BE2C (cell line): ENCODE measurements at regions not wholly inside any gene's neighbourhood (a gene's known extent, or its start where the extent isn't known, plus 50 kb on each side); places are given as distances from the start of the nearest gene placed in this dataset.

Source experiments
- DNase-seq: peaks from one replicate; pipeline ENCODE4 v3.0.0-alpha.2; 2020
- H3K27me3 ChIP-seq: fragments of 250-450 bp; sonication (Bioruptor Pico); 2 replicates; pipeline ENCODE4 v1.5.1; 2020; ENCODE audit warnings: mild to moderate bottlenecking
- H3K36me3 ChIP-seq: fragments of 250-450 bp; sonication (Bioruptor Pico); 2 replicates; pipeline ENCODE4 v1.5.1; 2020; ENCODE audit warnings: mild to moderate bottlenecking
- H3K4me1 ChIP-seq: fragments of 250-450 bp; sonication (Bioruptor Pico); 2 replicates; pipeline ENCODE4 v1.5.1; 2020
- H3K4me3 ChIP-seq: 2 replicates; pipeline ENCODE4 v1.5.1; 2011; ENCODE audit warnings: low read depth, low read length
- H3K9me3 ChIP-seq: fragments of 250-450 bp; sonication (Bioruptor Pico); 2 replicates; pipeline ENCODE4 v1.5.1; 2020
- TF ChIP-seq, protein P1 (sequence below): IDR thresholded peaks from 2 replicates; pipeline ENCODE4 v1.5.1; 2012; ENCODE audit warnings: mild to moderate bottlenecking, low read depth, low read length

GRCh38 chr10:65581426-65582026 is 1344.3 kb upstream of the LRRTM3 start:
- no peak overlapping the region for H3K4me3 ChIP-seq
- DNase-seq, result no peak
- H3K27me3 ChIP-seq, result no peaks in the 10 kb centered on the region
- TF ChIP-seq, protein P1, sequence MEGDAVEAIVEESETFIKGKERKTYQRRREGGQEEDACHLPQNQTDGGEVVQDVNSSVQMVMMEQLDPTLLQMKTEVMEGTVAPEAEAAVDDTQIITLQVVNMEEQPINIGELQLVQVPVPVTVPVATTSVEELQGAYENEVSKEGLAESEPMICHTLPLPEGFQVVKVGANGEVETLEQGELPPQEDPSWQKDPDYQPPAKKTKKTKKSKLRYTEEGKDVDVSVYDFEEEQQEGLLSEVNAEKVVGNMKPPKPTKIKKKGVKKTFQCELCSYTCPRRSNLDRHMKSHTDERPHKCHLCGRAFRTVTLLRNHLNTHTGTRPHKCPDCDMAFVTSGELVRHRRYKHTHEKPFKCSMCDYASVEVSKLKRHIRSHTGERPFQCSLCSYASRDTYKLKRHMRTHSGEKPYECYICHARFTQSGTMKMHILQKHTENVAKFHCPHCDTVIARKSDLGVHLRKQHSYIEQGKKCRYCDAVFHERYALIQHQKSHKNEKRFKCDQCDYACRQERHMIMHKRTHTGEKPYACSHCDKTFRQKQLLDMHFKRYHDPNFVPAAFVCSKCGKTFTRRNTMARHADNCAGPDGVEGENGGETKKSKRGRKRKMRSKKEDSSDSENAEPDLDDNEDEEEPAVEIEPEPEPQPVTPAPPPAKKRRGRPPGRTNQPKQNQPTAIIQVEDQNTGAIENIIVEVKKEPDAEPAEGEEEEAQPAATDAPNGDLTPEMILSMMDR, result no peak
- H3K36me3 ChIP-seq, result no peaks in the 10 kb centered on the region
- no peaks in the 10 kb centered on the region for H3K4me1 ChIP-seq
- no peaks in the 10 kb centered on the region for H3K9me3 ChIP-seq

DNA sequence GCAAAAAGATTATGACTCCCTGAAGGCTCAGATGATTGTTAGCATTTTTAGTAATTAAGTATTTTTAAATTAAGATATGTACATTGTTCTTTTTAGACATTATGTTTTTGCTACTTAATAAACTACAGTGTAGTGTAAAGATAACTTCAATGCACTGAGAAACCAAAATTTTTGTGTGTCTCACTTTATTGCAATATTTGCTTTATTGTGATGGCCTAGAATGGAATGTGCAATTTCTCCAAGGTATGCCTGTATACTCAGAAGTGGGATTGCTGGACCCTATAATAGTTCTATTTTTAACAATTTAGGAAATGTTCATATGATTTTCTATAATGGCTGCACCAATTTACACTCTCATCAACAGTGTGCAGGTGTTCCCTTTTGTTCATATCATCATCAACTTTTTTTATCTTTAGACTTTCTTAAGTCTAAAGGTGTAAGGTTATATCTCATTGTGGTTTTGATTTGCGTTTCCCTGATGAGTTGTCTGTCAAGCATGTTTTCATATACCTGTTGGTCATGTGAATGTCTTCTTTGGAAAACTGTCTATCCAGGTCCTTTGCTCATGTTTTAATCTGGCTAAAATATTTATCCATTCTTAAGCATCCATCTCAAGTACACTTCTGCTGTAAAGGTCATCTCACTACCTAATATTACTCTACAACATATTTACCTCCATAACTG is 1323.5 kb upstream of the LRRTM3 start:
- Histone ChIP-seq H3K36me3 (no peaks in the 10 kb centered on the region), H3K27me3 (no peaks in the 10 kb centered on the region), H3K4me1 (no peaks in the 10 kb centered on the region), H3K9me3 (no peaks in the 10 kb centered on the region), H3K4me3 (no peak overlapping the region)
- TF ChIP-seq, protein P1, result no peak
- no peak for DNase-seq

DNA sequence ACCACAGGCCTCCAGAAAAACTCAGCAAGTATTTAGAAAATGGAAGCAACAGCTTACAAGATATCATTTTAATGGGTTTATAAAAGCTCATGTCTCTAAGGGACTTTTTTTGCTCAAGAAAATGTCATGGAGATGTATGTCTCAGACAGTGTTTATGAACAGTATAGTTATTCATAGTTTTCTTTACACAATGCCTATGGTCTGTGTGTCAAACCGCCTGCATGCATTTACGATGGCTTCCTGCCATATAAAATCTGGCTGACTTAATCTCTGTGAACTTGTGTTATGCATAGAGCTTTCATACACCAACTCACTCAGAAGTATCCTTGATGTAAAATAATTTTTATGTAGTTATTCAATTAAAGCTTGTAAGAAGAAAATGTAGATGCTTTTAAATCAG is 1314.2 kb upstream of the LRRTM3 start:
- H3K36me3 ChIP-seq, result no peaks in the 10 kb centered on the region
- no peak overlapping the region for H3K4me3 ChIP-seq
- TF ChIP-seq, protein P1, result no peak
- no peaks in the 10 kb centered on the region for H3K27me3 ChIP-seq
- H3K4me1 ChIP-seq, result no peaks in the 10 kb centered on the region
- H3K9me3 ChIP-seq, result no peaks in the 10 kb centered on the region
- no peak for DNase-seq

GRCh38 chr10:65614956-65615565 is 1310.8 kb upstream of the LRRTM3 start:
- Histone ChIP-seq H3K4me1 (no peaks in the 10 kb centered on the region), H3K27me3 (no peaks in the 10 kb centered on the region), H3K9me3 (no peaks in the 10 kb centered on the region), H3K4me3 (no peak overlapping the region), H3K36me3 (no peaks in the 10 kb centered on the region)
- TF ChIP-seq, protein P1, result no peak
- no peak for DNase-seq

DNA sequence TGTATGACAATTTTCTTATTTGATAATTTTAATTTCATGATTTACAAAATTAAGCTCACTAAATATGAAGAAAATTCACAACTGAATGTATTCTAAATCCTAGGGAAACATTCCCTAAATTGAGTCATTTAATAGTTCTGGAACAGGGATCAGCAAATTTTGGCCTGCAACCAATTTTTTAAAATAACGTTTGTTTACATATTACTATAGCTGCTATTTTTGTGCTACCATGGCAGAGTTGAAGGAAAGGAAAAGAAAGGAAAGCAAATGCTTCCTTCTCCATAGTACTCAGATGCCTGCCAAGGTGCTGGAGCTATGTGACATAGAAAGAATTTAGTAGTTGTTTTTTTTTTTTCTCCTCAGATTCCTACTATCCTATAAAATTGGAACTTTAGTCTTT is 1307.7 kb upstream of the LRRTM3 start:
- H3K27me3 ChIP-seq, result no peaks in the 10 kb centered on the region
- no peak for DNase-seq
- no peak overlapping the region for H3K4me3 ChIP-seq
- no peaks in the 10 kb centered on the region for H3K36me3 ChIP-seq
- TF ChIP-seq, protein P1, result no peak
- no peaks in the 10 kb centered on the region for H3K9me3 ChIP-seq
- no peaks in the 10 kb centered on the region for H3K4me1 ChIP-seq
